IPS-NIHi11 (cell line): ENCODE measurements at regions not wholly inside any gene's neighbourhood (a gene's known extent, or its start where the extent isn't known, plus 50 kb on each side); places are given as distances from the start of the nearest gene placed in this dataset.
A peak's percentile ranks its signal among the peaks of the same experiment; 100 is the strongest.

Experiments used
- DNase-seq: peaks from one replicate; pipeline ENCODE4 v3.0.0; 2012; ENCODE audit warnings: mixed read lengths, low spot score

GRCh38 chr12:123077298-123078119, 73.4 kb downstream of the PITPNM2 start:
- no peak for DNase-seq

DNA sequence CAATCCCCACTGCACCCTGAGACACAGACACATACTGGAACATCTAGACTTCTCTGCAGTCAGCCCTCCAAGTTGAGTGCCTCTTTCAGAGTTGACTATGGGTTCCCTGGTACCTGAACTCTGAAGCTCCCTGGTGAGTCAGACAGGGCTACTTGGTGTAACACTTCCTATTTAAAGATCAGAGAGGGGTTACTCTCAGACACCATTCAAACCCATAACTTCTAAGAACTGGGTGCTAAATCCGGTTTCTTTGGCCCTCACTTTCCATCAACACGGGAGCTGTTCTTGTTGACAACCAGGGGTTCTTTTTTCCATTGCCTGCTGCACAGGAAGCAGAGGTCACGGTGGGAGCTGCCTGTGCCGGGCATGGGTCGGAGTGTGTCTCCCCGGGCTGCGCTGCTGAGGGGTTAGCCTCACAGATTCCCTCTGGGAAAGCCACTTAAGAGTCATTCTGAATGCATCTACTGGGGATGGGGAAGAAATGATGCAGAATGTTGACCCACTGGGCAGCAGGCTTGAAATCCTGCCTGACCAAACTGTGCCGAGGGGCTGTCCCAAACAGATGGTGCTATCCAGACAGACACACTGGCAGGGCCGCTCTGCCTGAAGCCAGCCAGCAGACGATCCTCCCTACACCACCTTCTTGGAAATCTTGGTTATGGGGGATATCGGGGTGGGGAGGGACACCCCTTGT, 74.1 kb downstream of the PITPNM2 start:
- DNase-seq: no peak

GRCh38 chr12:123075646-123076171, 75.2 kb downstream of the PITPNM2 start:
- peak; percentile 48 for DNase-seq

GRCh38 chr12:123075087-123075645, 75.7 kb downstream of the PITPNM2 start:
- DNase-seq: no peak

DNA sequence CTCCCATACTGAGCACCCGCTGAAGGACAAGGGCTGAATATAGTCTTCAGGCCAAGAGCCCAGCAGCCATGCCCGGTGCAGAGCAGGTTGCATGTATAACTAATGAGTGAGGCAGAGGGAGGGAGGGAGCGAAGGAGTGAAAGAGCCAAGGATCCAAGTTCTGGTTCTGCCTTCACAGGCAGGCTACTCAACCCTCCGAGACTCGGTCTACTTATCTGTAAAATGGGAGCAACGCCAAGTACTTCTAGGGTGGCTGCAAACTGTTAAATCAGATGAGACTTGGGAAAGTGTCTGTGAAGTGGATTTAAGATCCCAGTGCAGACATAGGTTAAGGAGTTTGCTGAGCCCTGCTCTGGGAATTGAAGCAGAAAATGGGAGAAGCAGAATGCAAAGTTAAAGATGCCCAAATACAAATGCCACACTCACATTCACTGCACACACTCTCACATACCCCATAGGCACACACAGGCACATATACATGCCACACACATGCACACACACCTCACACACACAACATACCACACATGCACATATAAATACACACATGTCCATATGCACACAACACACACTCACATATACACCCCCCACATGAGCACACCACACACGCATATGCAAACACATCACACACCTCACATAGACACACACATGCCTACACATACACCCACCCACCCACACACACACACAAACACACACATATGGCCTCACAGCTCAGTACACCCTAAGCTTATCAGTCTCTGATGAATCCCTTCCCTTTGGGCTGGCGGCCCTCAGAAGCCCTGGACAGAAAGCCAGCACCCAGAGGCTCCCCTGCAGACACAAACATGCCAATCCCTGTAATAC, 76.7 kb downstream of the PITPNM2 start:
- DNase-seq: no peak

DNA sequence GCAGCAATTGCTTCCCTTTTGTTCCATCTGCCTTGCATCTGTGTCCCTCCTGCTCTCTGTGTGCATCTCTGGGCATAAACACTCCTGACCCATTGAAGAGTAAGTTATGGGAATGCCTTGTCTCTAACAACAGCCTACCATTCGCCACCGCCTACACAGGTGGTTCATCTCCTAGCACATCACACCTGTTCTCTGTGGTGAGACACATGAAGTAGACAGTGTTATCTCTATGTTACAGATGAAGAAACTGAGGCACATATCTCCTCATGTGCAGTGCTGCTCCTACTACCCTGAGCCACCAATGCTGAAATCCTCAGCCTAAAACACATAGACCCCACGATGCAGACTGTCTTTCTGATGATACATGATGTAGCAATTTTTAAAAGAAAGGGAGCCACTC, 77.6 kb downstream of the PITPNM2 start:
- no peak for DNase-seq

DNA sequence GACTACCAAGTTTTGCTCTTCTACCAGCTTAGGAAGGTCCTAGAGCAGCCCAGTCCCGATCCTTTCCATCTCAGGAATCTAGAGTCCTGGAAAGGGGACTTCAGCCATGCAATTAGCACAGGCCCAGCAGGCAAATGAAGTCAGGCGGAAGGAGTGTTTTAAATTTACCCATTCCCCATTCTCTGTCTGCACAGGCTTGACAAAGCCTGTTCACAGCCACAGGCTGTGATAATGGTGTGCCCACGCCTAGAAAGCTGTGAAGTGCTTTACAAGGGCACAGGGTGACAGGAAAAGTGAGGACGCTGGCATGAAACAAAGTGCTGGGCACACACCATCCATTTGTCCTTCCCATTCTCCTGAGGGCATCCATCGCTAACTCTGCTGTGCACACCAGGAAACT, 79.0 kb downstream of the PITPNM2 start:
- DNase-seq: no peak

DNA sequence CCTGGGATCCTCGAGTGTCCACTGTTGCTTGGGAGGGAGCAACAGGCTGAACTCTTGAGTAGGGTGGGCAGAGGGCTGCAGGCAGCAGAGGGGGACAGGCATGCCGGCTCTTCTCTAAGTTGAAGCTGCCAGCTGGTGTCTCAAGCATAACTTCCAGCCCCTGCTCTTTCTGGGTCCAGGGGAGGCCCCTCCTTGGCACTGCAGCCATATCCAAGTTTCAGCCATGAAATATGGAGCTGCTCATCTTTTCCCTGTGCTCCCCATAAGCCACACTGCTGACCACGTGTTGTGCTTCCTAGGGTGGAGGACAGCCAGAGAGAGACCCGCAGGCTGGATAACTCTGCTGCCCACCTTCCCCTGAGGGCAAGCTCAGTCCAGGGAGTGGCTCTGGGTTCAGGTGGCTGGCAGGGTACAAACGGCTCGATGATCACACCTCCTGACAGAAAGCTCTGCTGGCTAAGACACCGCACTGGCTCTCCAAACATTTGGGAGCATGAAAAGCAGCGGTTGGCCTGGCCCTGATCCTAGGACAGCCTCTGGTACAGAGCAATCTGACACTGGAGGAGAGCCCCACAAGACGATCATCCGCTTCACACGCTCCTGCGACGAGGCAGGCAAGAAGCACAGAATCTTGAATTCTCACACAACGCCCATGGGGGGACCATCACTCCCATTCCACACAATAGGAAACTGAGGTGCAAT, 79.6 kb downstream of the PITPNM2 start:
- DNase-seq: no peak

DNA sequence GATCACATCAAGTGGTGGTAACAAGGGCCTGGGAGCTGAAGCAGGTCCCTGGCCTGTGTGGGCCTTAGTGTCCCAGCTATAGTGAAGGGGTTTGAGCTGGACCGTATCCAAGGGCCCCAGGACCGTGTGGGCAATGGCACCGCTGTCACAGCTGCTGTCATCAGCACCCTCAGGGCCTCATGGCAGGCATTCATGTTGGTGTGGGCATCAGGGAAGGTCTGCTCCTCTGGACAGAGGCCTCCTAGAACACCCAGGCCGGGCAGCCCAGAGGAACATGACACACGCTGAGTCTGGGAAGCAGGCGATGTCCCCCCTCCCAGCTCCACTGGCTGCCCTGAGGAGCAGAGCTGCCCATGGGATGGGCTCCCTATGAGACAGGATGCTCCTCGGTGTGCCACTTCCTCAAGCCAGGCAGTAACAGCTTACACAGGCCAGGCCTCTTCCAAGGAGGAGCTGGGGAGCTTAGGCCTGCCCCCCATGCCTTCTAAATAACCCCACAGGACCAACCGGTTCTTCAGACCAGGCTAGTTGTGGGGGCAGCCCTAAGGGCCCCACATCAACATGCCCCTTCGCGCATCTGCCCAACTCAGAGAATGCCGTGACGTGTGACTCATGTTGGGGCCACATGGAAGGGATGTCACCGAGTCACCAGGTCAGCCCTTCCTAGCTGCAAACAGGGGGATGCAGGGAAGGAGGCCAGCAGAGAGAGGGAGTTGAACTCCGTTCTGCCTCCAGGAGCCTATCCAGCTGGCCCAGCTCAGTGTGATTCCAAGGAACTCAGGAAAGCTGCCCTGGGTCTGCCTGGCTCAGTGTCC, 80.4 kb downstream of the PITPNM2 start:
- no peak for DNase-seq

- DNase-seq: no peak
Measured at GRCh38 chr12:123069436-123070266, 81.2 kb downstream of the PITPNM2 start.

DNA sequence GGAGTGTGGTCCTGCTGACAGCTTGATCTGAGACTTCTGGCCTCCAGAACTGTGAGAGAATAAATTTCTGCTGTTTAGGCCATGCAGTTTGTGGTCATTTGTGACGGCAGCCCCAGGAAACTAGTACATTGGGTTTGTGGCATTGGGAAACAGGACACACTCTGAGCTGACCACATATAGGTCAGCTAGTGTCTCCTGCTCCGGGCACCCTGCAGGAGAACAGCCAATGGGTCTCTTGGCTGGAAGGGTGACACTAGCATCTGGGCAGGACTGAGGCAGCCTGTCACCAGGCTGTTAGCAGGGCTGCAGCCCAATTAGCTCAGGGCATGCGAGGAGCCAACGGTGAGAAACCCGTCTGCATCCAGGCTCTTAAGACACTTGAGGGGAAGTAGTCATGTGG, 83.2 kb downstream of the PITPNM2 start:
- no peak for DNase-seq

GRCh38 chr12:123066384-123066710, 84.5 kb downstream of the PITPNM2 start:
- DNase-seq: no peak

DNA sequence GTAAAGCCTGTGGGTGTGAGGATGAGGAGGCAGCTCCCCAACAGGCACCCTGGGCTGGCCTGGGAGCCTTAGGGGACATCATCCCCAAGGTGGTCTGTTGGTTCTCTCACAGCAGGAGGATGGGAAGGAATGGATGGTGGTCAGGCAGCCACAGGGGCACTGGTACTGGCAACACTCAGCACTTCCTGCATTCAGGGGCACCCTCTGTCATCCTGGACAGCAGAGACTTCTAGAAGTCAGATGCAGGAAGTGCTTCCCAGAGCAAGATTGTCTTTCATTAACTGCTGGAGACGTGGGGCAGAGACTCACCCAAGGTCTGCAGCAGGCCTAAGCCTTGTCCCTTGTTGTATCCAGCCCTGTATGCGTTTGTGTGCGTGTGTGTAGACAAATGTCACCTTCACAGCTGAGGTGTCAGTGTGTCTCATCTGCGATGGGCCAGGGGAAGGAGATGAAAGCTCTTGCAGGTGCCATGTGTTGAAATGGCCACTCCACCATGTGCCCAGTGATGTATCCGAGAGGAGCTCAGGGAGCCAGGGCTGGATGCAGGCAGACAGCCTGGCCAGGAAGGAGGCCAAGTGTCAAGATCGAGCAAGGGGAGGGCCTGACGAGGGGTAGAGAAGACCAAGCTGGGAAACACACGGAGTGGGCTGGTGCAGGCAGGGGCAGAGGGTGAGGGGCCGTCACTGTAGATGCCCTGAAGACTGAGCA, 85.1 kb downstream of the PITPNM2 start:
- DNase-seq: no peak

- no peak for DNase-seq
Measured at GRCh38 chr12:123064885-123065619, 84.6 kb downstream of the ARL6IP4 start.

DNA sequence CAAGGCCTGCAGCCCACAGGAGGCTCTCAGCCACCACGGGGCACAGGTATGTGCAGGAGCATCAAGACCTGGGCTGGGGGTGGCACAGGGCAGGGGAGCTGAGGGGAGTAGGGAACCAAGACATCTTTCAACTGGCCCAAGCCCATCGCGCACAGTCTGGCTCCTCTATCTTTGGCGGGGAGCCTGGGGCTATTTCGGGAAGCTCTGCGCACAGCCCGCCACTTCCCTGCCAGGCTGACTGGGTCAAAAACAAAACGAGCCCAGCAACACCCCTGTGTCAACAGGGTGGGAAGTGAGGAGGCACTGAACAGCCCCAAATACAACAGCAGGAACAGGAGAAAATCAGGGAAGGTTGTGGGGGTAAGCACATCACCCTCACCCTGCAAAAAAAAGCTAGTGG, 83.9 kb downstream of the ARL6IP4 start:
- no peak for DNase-seq

GRCh38 chr12:123063535-123063934, 83.1 kb downstream of the ARL6IP4 start:
- peak; percentile 78 for DNase-seq

DNA sequence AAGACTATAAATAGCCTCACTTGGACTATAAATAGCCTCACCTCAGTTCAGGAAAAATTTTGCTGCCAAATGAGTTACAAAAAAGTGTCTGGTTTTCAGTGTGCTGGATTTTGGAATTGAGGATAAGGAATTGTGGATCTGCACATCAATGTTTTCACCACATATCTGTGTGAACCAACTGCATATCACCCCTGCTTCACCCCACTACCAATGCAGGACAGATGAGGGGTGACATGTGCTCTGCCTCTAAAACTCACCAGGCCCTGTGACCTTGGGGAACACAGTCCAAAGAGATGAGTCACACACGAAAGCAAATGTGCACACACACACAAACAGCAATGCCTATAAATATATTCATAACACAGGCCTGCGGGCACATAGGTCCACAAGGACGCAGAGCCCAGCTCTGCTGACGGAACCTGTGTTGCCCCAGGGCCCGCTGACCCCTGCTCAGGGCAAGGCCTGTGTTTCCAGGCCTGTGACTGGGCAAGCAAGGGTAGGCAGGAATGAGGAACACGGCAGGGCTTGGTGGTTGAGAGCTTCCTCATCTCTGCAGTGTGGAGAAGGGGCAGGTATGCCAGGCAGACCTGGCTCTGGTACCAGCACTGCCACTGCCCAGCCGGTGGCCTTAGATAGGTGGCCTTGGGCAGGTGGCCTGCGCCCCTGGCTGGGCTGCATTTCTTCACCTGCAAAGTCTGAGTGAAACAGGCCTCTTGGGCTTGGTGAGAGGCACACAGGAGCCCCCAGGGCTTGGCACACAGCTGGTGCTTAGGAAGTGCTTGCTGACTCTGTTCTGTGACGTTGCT, 82.4 kb downstream of the ARL6IP4 start:
- DNase-seq: no peak
